ENCODE measurements at regions not wholly inside any gene's neighbourhood (a gene's known extent, or its start where the extent isn't known, plus 50 kb on each side); places are given as distances from the start of the nearest gene placed in this dataset.

- Mint-ChIP-seq H3K4me3 (peak overlapping the region; percentile 88), H3K4me1 (peaks cover 63% of the 10 kb centered on the region), H3K27me3 (no peaks in the 10 kb centered on the region), H3K9me3 (ENCODE audit: insufficient read depth) (peaks cover 12% of the 10 kb centered on the region), H3K27ac (peak overlapping the region; percentile 99)
- Histone ChIP-seq H3K79me2 (ENCODE audit: control insufficient read depth, insufficient read depth, low read length) (no peaks in the 10 kb centered on the region), H3K4me3 (ENCODE audit: control extremely low read depth in 1 of 5, extremely low read depth in 1 of 5, insufficient read depth in 1 of 5, low read depth in 2 of 5, low read length in 4 of 5) (no peak overlapping the region), H3K9me3 (ENCODE audit: control extremely low read depth in 1 of 3, control insufficient read depth in 2 of 3, insufficient read depth in 1 of 3, low read length in 2 of 3) (peaks cover 1 to 18% (median 16%) of the 10 kb centered on the region in 3 donors), H3K27me3 (replicated peaks in 1 of 4; ENCODE audit: control extremely low read depth in 1 of 4, control insufficient read depth in 3 of 4, insufficient read depth in 4 of 4, low read length in 3 of 4) (no peaks in the 10 kb centered on the region), H4K20me1 (ENCODE audit: control insufficient read depth, insufficient read depth, low read length, poor library complexity, severe bottlenecking) (no peaks in the 10 kb centered on the region), H2AFZ (ENCODE audit: insufficient read depth, low read depth, low read length, poor library complexity, severe bottlenecking) (peak overlapping the region; percentile 79), H3K9ac (ENCODE audit: low read length) (peak overlapping the region; percentile 47), H3K4me1 (ENCODE audit: control insufficient read depth in 2 of 2, insufficient read depth in 2 of 2, low read length in 2 of 2) (peaks cover 51 to 52% of the 10 kb centered on the region in 2 donors), H3K36me3 (replicated peaks in 1 of 2; ENCODE audit: control extremely low read depth in 1 of 2, control insufficient read depth in 1 of 2, extremely low read depth in 1 of 2, insufficient read depth in 2 of 2, low read length in 1 of 2) (no peaks in the 10 kb centered on the region), H3K4me2 (replicated peaks; ENCODE audit: low read depth, low read length, poor library complexity, severe bottlenecking) (peak overlapping the region; percentile 62), H3K27ac (ENCODE audit: low read length in 2 of 2) (peak overlapping the region; percentile 96 to 98)
- no peak for TF ChIP-seq CTCF (IDR thresholded peaks at IDR 0.05)
- TF ChIP-seq EZH2 (IDR thresholded peaks at IDR 0.05; ENCODE audit: borderline replicate concordance, insufficient read depth, low read depth, low read length, poor library complexity, severe bottlenecking) = no peak
- peak; percentile 77 for DNase-seq
- 35% methylated on average over 3 of the region's 5 CpGs for WGBS (ENCODE audit: insufficient coverage)
- ATAC-seq (ENCODE audit: low read depth) = peak; percentile 48
- intact Hi-C loops (cut with micrococcal nuclease) = loop anchor here (2.0 kb wide), 3 partner anchors 39 to 303 kb away; partner anchors contain the start of genes MTCL1 and RAB12
- POLR2A ChIA-PET = interaction anchor here (1.0 kb wide), 1 partner anchor 40 kb away, joined by 7 read pairs; no protein-coding TSS in a partner anchor
- CTCF ChIA-PET = interaction anchor here (1.5 to 2.0 kb wide), 2 partner anchors 71 to 76 kb away, joined by 4 to 6 read pairs; no protein-coding TSS in a partner anchor
These were observed 190.8 kb upstream of the NDUFV2 start for GRCh38 chr18:8911408-8912340.
